ENCODE measurements at regions not wholly inside any gene's neighbourhood (a gene's known extent, or its start where the extent isn't known, plus 50 kb on each side); places are given as distances from the start of the nearest gene placed in this dataset.

DNA sequence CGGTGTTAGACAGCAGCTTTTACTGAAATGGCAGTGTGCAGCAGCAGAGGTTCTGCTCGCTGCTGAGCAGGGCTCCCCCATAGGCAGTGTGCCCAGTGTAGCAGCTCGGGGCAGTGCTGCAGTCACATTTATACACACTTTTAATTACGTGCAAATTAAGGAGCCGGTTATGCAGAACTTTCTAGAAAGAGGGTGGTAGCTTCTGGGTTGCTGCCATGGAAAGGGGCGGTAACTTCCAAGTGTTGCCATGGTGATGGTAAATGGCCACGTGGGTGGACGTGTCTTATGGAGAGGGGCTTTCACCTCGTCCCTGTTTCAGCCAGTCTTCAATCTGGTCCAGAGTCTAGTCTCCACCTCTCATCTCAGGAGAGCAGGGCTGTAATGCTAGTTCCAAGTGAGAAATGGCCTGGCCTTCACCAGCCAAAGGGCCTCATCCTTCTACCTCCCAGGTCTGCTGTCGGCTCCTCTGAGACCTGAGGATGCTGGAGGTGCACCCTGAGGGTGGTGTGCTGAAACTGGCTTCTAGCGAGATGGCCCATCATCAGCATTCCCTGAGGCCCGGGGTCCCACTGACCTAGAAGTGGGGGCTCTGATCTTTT lies 180.5 kb upstream of the PMEPA1 start:
- TF ChIP-seq FOXP2 (optimal IDR thresholded peaks at IDR 0.05; ENCODE audit: borderline replicate concordance, extremely low read depth, extremely low read length, insufficient read depth): no peak
- TF ChIP-seq POLR2AphosphoS5 (IDR thresholded peaks at IDR 0.05; ENCODE audit: low read depth, low read length): no peak

DNA sequence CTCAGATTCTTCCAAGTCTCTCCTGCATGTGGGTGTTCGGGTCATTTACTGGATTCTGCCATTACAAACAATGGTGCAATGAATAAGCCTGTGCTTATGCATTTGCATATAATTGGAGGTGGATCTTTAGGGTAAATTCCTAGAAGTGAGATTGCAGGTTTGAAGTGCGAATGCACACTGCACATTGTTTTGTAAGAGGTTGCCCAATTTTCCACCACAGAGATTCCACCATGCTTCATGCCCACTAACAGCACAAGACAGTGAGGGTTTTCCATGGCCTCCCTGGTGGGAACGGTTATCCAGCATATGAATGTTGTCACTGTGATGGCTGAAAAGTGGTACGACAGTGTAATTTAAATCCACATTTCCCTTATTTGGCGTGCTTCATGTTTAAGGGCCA lies 178.8 kb upstream of the PMEPA1 start:
- no peak for TF ChIP-seq POLR2AphosphoS5 (IDR thresholded peaks at IDR 0.05; ENCODE audit: low read depth, low read length)
- TF ChIP-seq FOXP2 (optimal IDR thresholded peaks at IDR 0.05; ENCODE audit: borderline replicate concordance, extremely low read depth, extremely low read length, insufficient read depth): no peak
- TF ChIP-seq SIN3A (IDR thresholded peaks at IDR 0.05; ENCODE audit: borderline replicate concordance, insufficient read depth, low read length): no peak
- no peak for TF ChIP-seq TAF1 (IDR thresholded peaks at IDR 0.05; ENCODE audit: borderline replicate concordance, insufficient read depth, low read length)
- TF ChIP-seq, protein P1, sequence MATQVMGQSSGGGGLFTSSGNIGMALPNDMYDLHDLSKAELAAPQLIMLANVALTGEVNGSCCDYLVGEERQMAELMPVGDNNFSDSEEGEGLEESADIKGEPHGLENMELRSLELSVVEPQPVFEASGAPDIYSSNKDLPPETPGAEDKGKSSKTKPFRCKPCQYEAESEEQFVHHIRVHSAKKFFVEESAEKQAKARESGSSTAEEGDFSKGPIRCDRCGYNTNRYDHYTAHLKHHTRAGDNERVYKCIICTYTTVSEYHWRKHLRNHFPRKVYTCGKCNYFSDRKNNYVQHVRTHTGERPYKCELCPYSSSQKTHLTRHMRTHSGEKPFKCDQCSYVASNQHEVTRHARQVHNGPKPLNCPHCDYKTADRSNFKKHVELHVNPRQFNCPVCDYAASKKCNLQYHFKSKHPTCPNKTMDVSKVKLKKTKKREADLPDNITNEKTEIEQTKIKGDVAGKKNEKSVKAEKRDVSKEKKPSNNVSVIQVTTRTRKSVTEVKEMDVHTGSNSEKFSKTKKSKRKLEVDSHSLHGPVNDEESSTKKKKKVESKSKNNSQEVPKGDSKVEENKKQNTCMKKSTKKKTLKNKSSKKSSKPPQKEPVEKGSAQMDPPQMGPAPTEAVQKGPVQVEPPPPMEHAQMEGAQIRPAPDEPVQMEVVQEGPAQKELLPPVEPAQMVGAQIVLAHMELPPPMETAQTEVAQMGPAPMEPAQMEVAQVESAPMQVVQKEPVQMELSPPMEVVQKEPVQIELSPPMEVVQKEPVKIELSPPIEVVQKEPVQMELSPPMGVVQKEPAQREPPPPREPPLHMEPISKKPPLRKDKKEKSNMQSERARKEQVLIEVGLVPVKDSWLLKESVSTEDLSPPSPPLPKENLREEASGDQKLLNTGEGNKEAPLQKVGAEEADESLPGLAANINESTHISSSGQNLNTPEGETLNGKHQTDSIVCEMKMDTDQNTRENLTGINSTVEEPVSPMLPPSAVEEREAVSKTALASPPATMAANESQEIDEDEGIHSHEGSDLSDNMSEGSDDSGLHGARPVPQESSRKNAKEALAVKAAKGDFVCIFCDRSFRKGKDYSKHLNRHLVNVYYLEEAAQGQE (IDR thresholded peaks at IDR 0.05; ENCODE audit: insufficient read depth in 1 of 2, low read depth in 2 of 2, low read length in 2 of 2): no peak

DNA sequence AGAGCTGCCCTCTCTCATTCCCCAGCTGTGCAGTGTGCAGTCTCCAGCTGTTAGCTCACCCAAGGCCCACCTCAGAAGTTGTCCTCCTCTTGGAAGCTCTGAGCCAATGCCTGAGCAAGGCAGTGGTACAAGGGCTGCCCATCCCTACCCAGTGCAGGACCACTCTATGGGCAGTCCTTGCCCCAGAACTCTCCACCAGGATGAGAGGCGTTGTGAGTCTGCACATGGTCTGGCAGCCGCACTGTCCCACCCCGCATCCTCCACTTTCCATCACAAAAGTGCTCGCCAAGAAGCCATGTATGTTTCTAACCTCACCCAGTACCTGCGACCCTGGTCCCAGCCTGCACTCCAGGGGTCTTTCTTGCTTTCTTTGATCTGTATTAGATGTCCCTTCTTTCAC lies 175.1 kb upstream of the PMEPA1 start:
- TF ChIP-seq TAF1 (IDR thresholded peaks at IDR 0.05; ENCODE audit: borderline replicate concordance, insufficient read depth, low read length): no peak
- TF ChIP-seq SIN3A (IDR thresholded peaks at IDR 0.05; ENCODE audit: borderline replicate concordance, insufficient read depth, low read length): no peak
- TF ChIP-seq FOXP2 (optimal IDR thresholded peaks at IDR 0.05; ENCODE audit: borderline replicate concordance, extremely low read depth, extremely low read length, insufficient read depth): no peak
- TF ChIP-seq POLR2AphosphoS5 (IDR thresholded peaks at IDR 0.05; ENCODE audit: low read depth, low read length): no peak
- TF ChIP-seq, protein P1 (IDR thresholded peaks at IDR 0.05; ENCODE audit: insufficient read depth in 1 of 2, low read depth in 2 of 2, low read length in 2 of 2): no peak

DNA sequence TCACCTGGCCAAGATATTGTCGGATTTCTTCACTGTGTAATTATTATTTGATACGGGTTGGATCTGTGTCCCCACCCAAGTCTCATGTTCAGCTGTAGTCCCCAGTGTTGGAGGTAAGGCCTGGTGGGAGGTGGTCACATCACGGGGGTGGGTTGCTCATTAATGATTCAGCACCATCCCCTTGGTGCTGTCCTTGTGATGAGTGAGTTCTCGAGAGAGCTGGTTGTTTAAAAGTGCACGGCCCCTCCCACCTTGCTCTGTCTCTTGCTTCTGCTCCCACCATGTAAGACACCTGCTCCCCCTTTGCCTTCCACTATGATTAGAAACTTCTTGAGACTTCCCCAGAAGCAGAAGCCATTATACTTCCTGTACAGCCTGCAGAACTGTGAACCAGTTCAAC lies 173.9 kb upstream of the PMEPA1 start:
- TF ChIP-seq FOXP2 (optimal IDR thresholded peaks at IDR 0.05; ENCODE audit: borderline replicate concordance, extremely low read depth, extremely low read length, insufficient read depth): no peak
- TF ChIP-seq POLR2AphosphoS5 (IDR thresholded peaks at IDR 0.05; ENCODE audit: low read depth, low read length): no peak

DNA sequence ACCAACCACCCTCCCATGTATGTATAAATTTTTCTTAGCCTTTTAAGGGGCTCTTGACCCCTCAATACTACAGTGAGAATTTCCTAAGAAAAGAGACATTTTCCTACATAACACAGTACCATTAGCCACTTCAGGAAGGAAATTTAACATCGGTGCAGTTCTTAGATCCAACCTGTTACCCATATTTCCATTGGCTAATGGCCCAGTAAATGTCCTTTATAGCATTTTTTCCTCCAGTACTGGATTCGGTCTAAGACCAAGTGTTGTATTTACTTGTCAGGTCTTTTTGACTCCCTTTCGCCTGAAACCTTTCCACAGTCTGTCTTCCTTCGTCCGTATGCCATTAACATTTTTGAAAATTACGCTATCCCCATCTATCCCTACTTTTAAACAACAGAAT lies 173.4 kb upstream of the PMEPA1 start:
- TF ChIP-seq SIN3A (IDR thresholded peaks at IDR 0.05; ENCODE audit: borderline replicate concordance, insufficient read depth, low read length): no peak
- TF ChIP-seq POLR2AphosphoS5 (IDR thresholded peaks at IDR 0.05; ENCODE audit: low read depth, low read length): no peak
- no peak for TF ChIP-seq TAF1 (IDR thresholded peaks at IDR 0.05; ENCODE audit: borderline replicate concordance, insufficient read depth, low read length)
- TF ChIP-seq FOXP2 (optimal IDR thresholded peaks at IDR 0.05; ENCODE audit: borderline replicate concordance, extremely low read depth, extremely low read length, insufficient read depth): no peak
- TF ChIP-seq, protein P1 (IDR thresholded peaks at IDR 0.05; ENCODE audit: insufficient read depth in 1 of 2, low read depth in 2 of 2, low read length in 2 of 2): no peak

DNA sequence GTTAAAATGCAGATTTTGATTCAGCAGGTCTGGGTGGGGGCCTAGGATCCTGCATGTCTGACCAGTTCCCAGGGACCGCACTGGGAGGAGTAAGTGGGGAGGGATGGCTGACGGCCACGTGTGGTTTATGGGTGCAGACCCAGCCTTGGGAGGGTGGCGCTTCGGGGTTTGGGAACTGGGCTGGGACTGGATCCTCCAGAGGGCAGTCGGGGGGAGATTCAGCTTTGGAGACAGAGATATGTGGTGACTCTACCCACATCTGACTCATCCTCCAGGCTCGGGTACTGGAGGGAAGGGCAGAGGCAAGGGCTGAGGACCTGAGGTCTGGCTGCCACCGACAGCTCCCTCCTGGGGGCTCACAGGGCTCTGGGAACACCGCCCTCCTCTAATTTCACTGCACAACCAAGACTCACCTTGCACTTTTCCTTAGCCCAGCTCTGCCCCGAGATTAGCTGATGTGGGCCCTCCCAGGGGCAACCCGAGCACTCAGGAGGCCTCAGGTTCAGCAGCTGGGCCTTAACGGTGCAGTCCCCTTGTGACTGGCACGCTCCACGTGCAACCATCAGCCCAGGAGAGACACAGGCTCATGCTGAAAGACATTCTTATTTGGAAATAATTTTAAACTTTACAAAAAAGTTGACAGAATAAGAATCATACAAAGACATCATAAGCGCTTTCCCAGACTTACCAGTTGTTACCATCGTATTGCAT lies 172.8 kb upstream of the PMEPA1 start:
- TF ChIP-seq TAF1 (IDR thresholded peaks at IDR 0.05; ENCODE audit: borderline replicate concordance, insufficient read depth, low read length): no peak
- TF ChIP-seq, protein P1 (IDR thresholded peaks at IDR 0.05; ENCODE audit: insufficient read depth in 1 of 2, low read depth in 2 of 2, low read length in 2 of 2): no peak
- TF ChIP-seq FOXP2 (optimal IDR thresholded peaks at IDR 0.05; ENCODE audit: borderline replicate concordance, extremely low read depth, extremely low read length, insufficient read depth): no peak
- TF ChIP-seq SIN3A (IDR thresholded peaks at IDR 0.05; ENCODE audit: borderline replicate concordance, insufficient read depth, low read length): no peak
- no peak for TF ChIP-seq POLR2AphosphoS5 (IDR thresholded peaks at IDR 0.05; ENCODE audit: low read depth, low read length)
